ENCODE measurements at regions not wholly inside any gene's neighbourhood (a gene's known extent, or its start where the extent isn't known, plus 50 kb on each side); places are given as distances from the start of the nearest gene placed in this dataset.

- TF ChIP-seq CTCF (IDR thresholded peaks at IDR 0.05) (no peak), POLR2A (IDR thresholded peaks at IDR 0.05) (no peak)
Measured at GRCh38 chr15:31477301-31477700, 150.7 kb downstream of the KLF13 start.

All from right lobe of liver (tissue), 4 donors.